Colonic mucosa (tissue), 4 donors: ENCODE measurements at regions not wholly inside any gene's neighbourhood (a gene's known extent, or its start where the extent isn't known, plus 50 kb on each side); places are given as distances from the start of the nearest gene placed in this dataset.

Experiments
- DNase-seq: peaks from one replicate; pipeline ENCODE4 v3.0.0-alpha.2; 2020
- H3K27ac ChIP-seq: fragments of 200-600 bp; one replicate; pipeline ENCODE4 v1.8.0; 2021
- H3K27me3 ChIP-seq: fragments of 200-600 bp; one replicate; pipeline ENCODE4 v1.8.0; 2021
- H3K36me3 ChIP-seq: fragments of 200-600 bp; one replicate; pipeline ENCODE4 v1.8.0; 2021
- H3K4me1 ChIP-seq: fragments of 200-600 bp; one replicate; pipeline ENCODE4 v1.8.0; 2021; ENCODE audit warnings: mild to moderate bottlenecking
- H3K4me3 ChIP-seq: fragments of 200-600 bp; one replicate; pipeline ENCODE4 v1.8.0; 2021
- H3K9ac ChIP-seq, 2 donors: one replicate each; pipeline ENCODE4 v1.7.0; 2013; ENCODE audit warnings: control low read depth in 2 of 2, low read depth in 2 of 2, low read length in 2 of 2
- H3K9me3 ChIP-seq: fragments of 200-600 bp; one replicate; pipeline ENCODE4 v1.8.0; 2021
- CTCF ChIP-seq: fragments of 200-600 bp; IDR thresholded peaks from one replicate; pipeline ENCODE4 v1.8.0; 2022; ENCODE audit warnings: antibody characterized with exemption, mild to moderate bottlenecking
- intact Hi-C: fragments of 100-400 bp; cut with DNase I; formaldehyde crosslinking; loops from one replicate; pipeline ENCODE4 v1.14.1; 2022
- donor health status: healthy.
- donor health status: DM: no; HTN: no; CAD: no.
- donor health status: DM: no; HTN: no; CAD: no.

- no peak for DNase-seq
- Histone ChIP-seq H3K27ac (no peak overlapping the region), H3K36me3 (no peaks in the 10 kb centered on the region), H3K9ac (no peak overlapping the region), H3K4me1 (no peaks in the 10 kb centered on the region), H3K27me3 (no peaks in the 10 kb centered on the region), H3K9me3 (no peaks in the 10 kb centered on the region), H3K4me3 (no peak overlapping the region)
- no peak for TF ChIP-seq CTCF
- intact Hi-C loops: no loop called here
These were observed 105.2 kb upstream of the VSTM2B start for GRCh38 chr19:29420482-29421195.

GRCh38 chr19:29421196-29421545 lies 104.6 kb upstream of the VSTM2B start:
- no peak overlapping the region for H3K4me3 ChIP-seq
- no peaks in the 10 kb centered on the region for H3K4me1 ChIP-seq
- no peak overlapping the region for H3K9ac ChIP-seq
- DNase-seq: no peak
- H3K36me3 ChIP-seq: no peaks in the 10 kb centered on the region
- no peak for TF ChIP-seq CTCF
- H3K9me3 ChIP-seq: no peaks in the 10 kb centered on the region
- intact Hi-C loops: no loop called here
- no peak overlapping the region for H3K27ac ChIP-seq
- no peaks in the 10 kb centered on the region for H3K27me3 ChIP-seq

- Histone ChIP-seq H3K4me3 (no peak overlapping the region), H3K4me1 (no peaks in the 10 kb centered on the region), H3K27ac (no peak overlapping the region), H3K36me3 (no peaks in the 10 kb centered on the region), H3K27me3 (no peaks in the 10 kb centered on the region), H3K9me3 (no peaks in the 10 kb centered on the region), H3K9ac (no peak overlapping the region)
- intact Hi-C loops: no loop called here
- no peak for TF ChIP-seq CTCF
- no peak for DNase-seq
These were observed 103.7 kb upstream of the VSTM2B start for GRCh38 chr19:29422047-29422446.

- no peak overlapping the region for H3K27ac ChIP-seq
- H3K4me1 ChIP-seq: no peaks in the 10 kb centered on the region
- intact Hi-C loops: no loop called here
- H3K36me3 ChIP-seq: no peaks in the 10 kb centered on the region
- no peak overlapping the region for H3K9ac ChIP-seq
- no peak for DNase-seq
- H3K4me3 ChIP-seq: no peak overlapping the region
- no peak for TF ChIP-seq CTCF
- H3K27me3 ChIP-seq: no peaks in the 10 kb centered on the region
- no peaks in the 10 kb centered on the region for H3K9me3 ChIP-seq
These were observed 103.2 kb upstream of the VSTM2B start for GRCh38 chr19:29422486-29423085.

- Histone ChIP-seq H3K9me3 (no peaks in the 10 kb centered on the region), H3K27me3 (no peaks in the 10 kb centered on the region), H3K4me3 (no peak overlapping the region), H3K27ac (no peak overlapping the region), H3K9ac (no peak overlapping the region), H3K36me3 (no peaks in the 10 kb centered on the region), H3K4me1 (no peaks in the 10 kb centered on the region)
- intact Hi-C loops: no loop called here
- no peak for DNase-seq
- TF ChIP-seq CTCF: no peak
These were observed 97.7 kb upstream of the VSTM2B start for GRCh38 chr19:29428071-29428470.
